ENCODE measurements at regions not wholly inside any gene's neighbourhood (a gene's known extent, or its start where the extent isn't known, plus 50 kb on each side); places are given as distances from the start of the nearest gene placed in this dataset.

DNA sequence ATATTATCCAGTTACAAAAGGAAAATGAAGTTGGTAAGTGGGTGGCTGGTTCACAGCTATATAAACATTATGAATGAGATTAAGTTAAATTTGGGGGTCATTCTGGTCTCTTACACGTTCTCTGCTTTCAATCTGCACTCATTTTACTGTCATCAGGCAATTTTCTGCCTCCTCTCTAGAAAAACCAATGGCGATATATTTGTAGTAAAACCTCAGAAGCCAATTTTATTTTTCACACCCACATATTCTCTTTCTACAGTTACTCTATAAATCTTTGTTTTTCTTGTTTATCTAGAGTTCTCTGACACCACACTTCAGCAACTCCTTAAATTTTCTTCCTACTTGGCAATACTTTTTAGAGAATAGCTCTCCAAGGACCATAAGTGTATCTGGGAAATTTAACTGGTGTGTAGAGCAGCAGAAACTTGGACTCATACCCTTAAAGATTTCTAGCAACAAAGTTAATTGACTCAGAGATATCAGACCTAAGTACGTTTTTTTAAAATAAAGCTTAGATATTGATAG is 926.9 kb downstream of the TMTC2 start:
- WGBS (ENCODE audit: insufficient coverage), result 73% methylated on average over 2 of the region's 3 CpGs
- Histone ChIP-seq H3K9me3 (ENCODE audit: control insufficient read depth, insufficient read depth, low read length) (no peaks in the 10 kb centered on the region), H3K4me3 (ENCODE audit: low read length) (no peak overlapping the region), H3K27ac (ENCODE audit: low read length) (no peak overlapping the region), H3K36me3 (ENCODE audit: control insufficient read depth, insufficient read depth, low read length) (no peaks in the 10 kb centered on the region), H3K4me1 (ENCODE audit: control insufficient read depth, insufficient read depth, low read length) (no peaks in the 10 kb centered on the region), H3K27me3 (ENCODE audit: control insufficient read depth, insufficient read depth, low read length) (no peaks in the 10 kb centered on the region)
- intact Hi-C loops (cut with micrococcal nuclease), result no loop called here
- Mint-ChIP-seq H3K4me3 (no peak overlapping the region), H3K27ac (no peak overlapping the region), H3K4me1 (no peaks in the 10 kb centered on the region), H3K36me3 (no peaks in the 10 kb centered on the region), H3K27me3 (ENCODE audit: low read depth in 2 of 2) (no peaks in the 10 kb centered on the region), H3K9me3 (peaks cover 8 to 26% of the 10 kb centered on the region in 2 donors)
- TF ChIP-seq, protein P1, sequence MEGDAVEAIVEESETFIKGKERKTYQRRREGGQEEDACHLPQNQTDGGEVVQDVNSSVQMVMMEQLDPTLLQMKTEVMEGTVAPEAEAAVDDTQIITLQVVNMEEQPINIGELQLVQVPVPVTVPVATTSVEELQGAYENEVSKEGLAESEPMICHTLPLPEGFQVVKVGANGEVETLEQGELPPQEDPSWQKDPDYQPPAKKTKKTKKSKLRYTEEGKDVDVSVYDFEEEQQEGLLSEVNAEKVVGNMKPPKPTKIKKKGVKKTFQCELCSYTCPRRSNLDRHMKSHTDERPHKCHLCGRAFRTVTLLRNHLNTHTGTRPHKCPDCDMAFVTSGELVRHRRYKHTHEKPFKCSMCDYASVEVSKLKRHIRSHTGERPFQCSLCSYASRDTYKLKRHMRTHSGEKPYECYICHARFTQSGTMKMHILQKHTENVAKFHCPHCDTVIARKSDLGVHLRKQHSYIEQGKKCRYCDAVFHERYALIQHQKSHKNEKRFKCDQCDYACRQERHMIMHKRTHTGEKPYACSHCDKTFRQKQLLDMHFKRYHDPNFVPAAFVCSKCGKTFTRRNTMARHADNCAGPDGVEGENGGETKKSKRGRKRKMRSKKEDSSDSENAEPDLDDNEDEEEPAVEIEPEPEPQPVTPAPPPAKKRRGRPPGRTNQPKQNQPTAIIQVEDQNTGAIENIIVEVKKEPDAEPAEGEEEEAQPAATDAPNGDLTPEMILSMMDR (IDR thresholded peaks at IDR 0.05), result no peak
- DNase-seq, result no peak
- no peak for ATAC-seq

DNA sequence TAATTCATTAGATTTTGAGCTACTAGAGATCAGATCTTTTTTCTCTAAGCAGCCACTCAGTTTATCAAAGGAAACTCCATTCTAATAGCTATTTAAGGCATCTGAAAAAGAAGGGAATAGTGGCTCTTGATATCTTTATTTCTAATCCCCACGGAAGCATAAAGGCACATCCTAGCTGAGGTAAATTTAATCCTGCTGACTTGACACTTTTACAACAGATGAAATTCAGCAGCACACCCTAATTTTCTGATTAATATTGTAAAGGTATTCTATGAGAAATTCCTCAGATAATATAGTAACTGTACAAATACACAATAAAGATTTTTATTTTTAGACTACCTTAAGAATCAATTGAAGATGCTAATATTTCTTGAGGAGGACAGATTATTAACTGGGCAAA is 916.4 kb downstream of the TMTC2 start:
- WGBS (ENCODE audit: insufficient coverage), result no CpG with 5 or more reads among the region's 1 CpG

DNA sequence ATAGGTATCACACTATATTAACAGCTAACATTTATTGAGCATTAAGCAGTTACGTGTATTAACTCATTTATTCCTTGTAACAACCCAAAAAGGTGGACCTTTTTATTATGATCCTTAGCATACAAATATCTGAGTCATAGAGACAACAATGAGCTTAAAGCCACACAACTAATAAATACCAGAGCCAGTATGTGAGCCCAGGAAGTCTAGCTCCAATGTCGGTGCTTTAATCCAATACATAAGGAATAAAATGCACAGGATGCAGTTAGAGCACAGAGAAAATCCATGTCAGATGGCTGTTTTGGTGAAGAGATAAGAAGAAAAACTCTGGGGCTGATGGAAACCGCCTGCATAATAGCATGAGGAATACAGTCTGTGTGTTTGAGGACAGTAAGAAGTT is 888.6 kb downstream of the TMTC2 start:
- TF ChIP-seq, protein P1 (IDR thresholded peaks at IDR 0.05), result no peak
- intact Hi-C loops (cut with micrococcal nuclease), result no loop called here
- no peaks in the 10 kb centered on the region for H3K4me1 ChIP-seq (ENCODE audit: control insufficient read depth, insufficient read depth, low read length)
- no peak overlapping the region for H3K4me3 Mint-ChIP-seq
- H3K27ac ChIP-seq (ENCODE audit: low read length), result no peak overlapping the region
- no peak for ATAC-seq
- no peak overlapping the region for H3K27ac Mint-ChIP-seq
- H3K9me3 ChIP-seq (ENCODE audit: control insufficient read depth, insufficient read depth, low read length), result no peaks in the 10 kb centered on the region
- no peaks in the 10 kb centered on the region for H3K27me3 ChIP-seq (ENCODE audit: control insufficient read depth, insufficient read depth, low read length)
- H3K27me3 Mint-ChIP-seq (ENCODE audit: low read depth in 2 of 2), result no peaks in the 10 kb centered on the region
- no peaks in the 10 kb centered on the region for H3K4me1 Mint-ChIP-seq
- H3K4me3 ChIP-seq (ENCODE audit: low read length), result no peak overlapping the region
- DNase-seq, result no peak
- peaks cover 15 to 21% of the 10 kb centered on the region in 2 donors for H3K9me3 Mint-ChIP-seq
- WGBS (ENCODE audit: insufficient coverage), result 85% methylated on average over 3 of the region's 3 CpGs
- H3K36me3 ChIP-seq (ENCODE audit: control insufficient read depth, insufficient read depth, low read length), result no peaks in the 10 kb centered on the region
- peaks cover 14% of the 10 kb centered on the region for H3K36me3 Mint-ChIP-seq

More for the DNA sequence above, 916.4 kb downstream of the TMTC2 start:
- Histone ChIP-seq H3K4me1 (ENCODE audit: control insufficient read depth, insufficient read depth, low read length) (no peaks in the 10 kb centered on the region), H3K27ac (ENCODE audit: low read length) (no peak overlapping the region), H3K36me3 (ENCODE audit: control insufficient read depth, insufficient read depth, low read length) (no peaks in the 10 kb centered on the region), H3K27me3 (ENCODE audit: control insufficient read depth, insufficient read depth, low read length) (no peaks in the 10 kb centered on the region), H3K9me3 (ENCODE audit: control insufficient read depth, insufficient read depth, low read length) (peaks cover 4% of the 10 kb centered on the region), H3K4me3 (ENCODE audit: low read length) (no peak overlapping the region)
- no peak overlapping the region for H3K4me3 Mint-ChIP-seq
- DNase-seq, result no peak
- no peaks in the 10 kb centered on the region for H3K36me3 Mint-ChIP-seq
- TF ChIP-seq, protein P1 (IDR thresholded peaks at IDR 0.05), result no peak
- no peaks in the 10 kb centered on the region for H3K27me3 Mint-ChIP-seq (ENCODE audit: low read depth in 2 of 2)
- H3K9me3 Mint-ChIP-seq, result peaks cover 15 to 23% of the 10 kb centered on the region in 2 donors
- no peaks in the 10 kb centered on the region for H3K4me1 Mint-ChIP-seq
- ATAC-seq, result no peak
- intact Hi-C loops (cut with micrococcal nuclease), result no loop called here
- H3K27ac Mint-ChIP-seq, result no peak overlapping the region

DNA sequence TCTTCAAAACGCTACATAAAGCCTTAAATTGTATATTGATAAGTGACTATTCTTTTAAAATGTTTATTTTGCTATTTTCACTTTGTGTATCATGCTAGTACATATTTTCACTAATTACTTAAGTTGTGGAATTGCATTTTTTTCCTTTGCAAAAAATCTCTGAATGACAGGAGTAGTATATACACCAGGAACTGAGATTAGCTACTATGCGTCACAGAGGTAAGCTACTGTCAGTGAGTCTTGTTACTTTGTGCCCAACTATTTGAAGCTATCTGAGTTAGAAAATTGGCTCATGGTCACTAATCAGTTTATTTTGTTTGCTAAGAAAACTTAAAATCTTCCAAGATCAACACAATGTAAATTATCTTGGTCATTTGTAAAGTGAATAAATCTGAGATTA is 887.4 kb downstream of the TMTC2 start:
- 100% methylated on average over 1 of the region's 2 CpGs for WGBS (ENCODE audit: insufficient coverage)
- Histone ChIP-seq H3K27me3 (ENCODE audit: control insufficient read depth, insufficient read depth, low read length) (no peaks in the 10 kb centered on the region), H3K4me3 (ENCODE audit: low read length) (no peak overlapping the region), H3K36me3 (ENCODE audit: control insufficient read depth, insufficient read depth, low read length) (no peaks in the 10 kb centered on the region), H3K9me3 (ENCODE audit: control insufficient read depth, insufficient read depth, low read length) (peaks cover 2% of the 10 kb centered on the region), H3K4me1 (ENCODE audit: control insufficient read depth, insufficient read depth, low read length) (no peaks in the 10 kb centered on the region), H3K27ac (ENCODE audit: low read length) (no peak overlapping the region)
- no peak for DNase-seq
- Mint-ChIP-seq H3K27me3 (ENCODE audit: low read depth in 2 of 2) (no peaks in the 10 kb centered on the region), H3K4me3 (no peak overlapping the region), H3K36me3 (peaks cover 14% of the 10 kb centered on the region), H3K27ac (no peak overlapping the region), H3K9me3 (peaks cover 17 to 23% of the 10 kb centered on the region in 2 donors), H3K4me1 (no peaks in the 10 kb centered on the region)
- intact Hi-C loops (cut with micrococcal nuclease), result no loop called here
- no peak for ATAC-seq
- TF ChIP-seq, protein P1 (IDR thresholded peaks at IDR 0.05), result no peak

Measured in natural killer cell (primary cell).